ENCODE measurements at regions not wholly inside any gene's neighbourhood (a gene's known extent, or its start where the extent isn't known, plus 50 kb on each side); places are given as distances from the start of the nearest gene placed in this dataset.
A peak's percentile ranks its signal among the peaks of the same experiment; 100 is the strongest.

DNA sequence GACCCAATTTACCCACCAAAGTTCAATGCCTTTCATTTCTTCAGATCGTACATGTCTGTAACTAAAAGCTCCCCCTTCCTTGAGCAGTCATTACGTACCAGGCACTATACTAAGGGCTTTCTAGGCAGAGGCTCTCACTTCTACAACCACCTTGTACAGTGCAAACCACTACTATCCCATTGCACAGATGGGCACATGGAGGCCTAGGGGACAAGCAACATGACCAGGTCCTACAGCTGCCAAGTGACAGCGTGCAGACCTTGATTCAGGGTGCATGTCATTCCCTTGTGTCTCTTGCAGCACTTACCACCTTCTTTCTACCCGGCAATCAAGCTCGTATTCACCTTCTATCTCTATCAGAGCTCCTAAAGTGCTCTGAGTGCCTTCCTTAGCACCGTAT is 382.7 kb downstream of the SOX9 start:
- TF ChIP-seq, protein P1, sequence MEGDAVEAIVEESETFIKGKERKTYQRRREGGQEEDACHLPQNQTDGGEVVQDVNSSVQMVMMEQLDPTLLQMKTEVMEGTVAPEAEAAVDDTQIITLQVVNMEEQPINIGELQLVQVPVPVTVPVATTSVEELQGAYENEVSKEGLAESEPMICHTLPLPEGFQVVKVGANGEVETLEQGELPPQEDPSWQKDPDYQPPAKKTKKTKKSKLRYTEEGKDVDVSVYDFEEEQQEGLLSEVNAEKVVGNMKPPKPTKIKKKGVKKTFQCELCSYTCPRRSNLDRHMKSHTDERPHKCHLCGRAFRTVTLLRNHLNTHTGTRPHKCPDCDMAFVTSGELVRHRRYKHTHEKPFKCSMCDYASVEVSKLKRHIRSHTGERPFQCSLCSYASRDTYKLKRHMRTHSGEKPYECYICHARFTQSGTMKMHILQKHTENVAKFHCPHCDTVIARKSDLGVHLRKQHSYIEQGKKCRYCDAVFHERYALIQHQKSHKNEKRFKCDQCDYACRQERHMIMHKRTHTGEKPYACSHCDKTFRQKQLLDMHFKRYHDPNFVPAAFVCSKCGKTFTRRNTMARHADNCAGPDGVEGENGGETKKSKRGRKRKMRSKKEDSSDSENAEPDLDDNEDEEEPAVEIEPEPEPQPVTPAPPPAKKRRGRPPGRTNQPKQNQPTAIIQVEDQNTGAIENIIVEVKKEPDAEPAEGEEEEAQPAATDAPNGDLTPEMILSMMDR (conservative IDR thresholded peaks at IDR 0.05) = no peak
- peak overlapping the region; percentile 95; the same call in 1 of the 2 replicates for H3K27ac ChIP-seq

- TF ChIP-seq, protein P1 (conservative IDR thresholded peaks at IDR 0.05) = no peak
- no peak overlapping the region for H3K27ac ChIP-seq
These were observed 384.0 kb downstream of the SOX9 start for GRCh38 chr17:72504783-72505182.

DNA sequence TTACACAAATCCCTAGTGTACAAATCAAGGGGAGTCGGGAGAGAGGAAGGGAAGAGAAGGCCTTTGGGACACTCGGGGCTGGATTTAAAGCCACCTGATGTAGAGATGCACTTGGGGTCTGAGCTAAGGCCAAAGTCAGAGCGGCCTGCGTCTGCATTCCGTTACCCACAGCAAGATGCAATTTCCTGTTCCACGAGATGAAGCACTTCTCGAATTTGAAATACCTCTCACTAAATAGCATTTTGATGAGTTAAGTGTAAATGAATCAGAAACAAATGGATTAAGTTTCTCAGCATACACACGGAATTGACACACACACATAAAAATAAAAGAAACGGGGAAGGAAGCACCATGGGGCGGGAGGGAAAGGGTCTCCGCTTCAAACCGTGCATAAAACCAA is 386.0 kb downstream of the SOX9 start:
- no peak overlapping the region for H3K27ac ChIP-seq
- TF ChIP-seq, protein P1 (conservative IDR thresholded peaks at IDR 0.05) = no peak

- TF ChIP-seq, protein P1 (conservative IDR thresholded peaks at IDR 0.05) = no peak
- no peak overlapping the region for H3K27ac ChIP-seq
These were observed 386.6 kb downstream of the SOX9 start for GRCh38 chr17:72507370-72507769.

GRCh38 chr17:72510351-72511016 is 389.7 kb downstream of the SOX9 start:
- TF ChIP-seq, protein P1 (conservative IDR thresholded peaks at IDR 0.05) = no peak

DNA sequence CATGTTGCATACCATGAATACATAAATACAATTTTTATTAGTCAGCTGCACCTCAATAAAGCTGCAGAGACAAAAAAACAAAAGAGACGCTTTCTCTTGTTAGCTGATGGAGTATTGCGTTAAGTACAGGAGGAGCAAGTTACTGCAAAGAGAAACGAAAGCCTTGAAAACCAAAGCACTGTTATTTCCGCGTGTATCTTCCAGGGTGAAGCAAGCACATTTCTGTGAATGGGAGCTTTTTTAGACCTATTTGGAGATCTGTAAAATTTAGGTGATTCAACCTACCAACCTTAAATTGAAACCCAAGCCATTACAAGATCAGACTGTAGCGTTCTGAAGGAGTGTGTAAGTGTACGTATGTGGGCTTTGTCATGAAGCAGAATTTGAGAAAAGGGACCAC is 390.4 kb downstream of the SOX9 start:
- TF ChIP-seq, protein P1 (conservative IDR thresholded peaks at IDR 0.05) = no peak
- no peak overlapping the region for H3K27ac ChIP-seq

More at GRCh38 chr17:72510351-72511016, 389.7 kb downstream of the SOX9 start:
- H3K27ac ChIP-seq = no peak overlapping the region

DNA sequence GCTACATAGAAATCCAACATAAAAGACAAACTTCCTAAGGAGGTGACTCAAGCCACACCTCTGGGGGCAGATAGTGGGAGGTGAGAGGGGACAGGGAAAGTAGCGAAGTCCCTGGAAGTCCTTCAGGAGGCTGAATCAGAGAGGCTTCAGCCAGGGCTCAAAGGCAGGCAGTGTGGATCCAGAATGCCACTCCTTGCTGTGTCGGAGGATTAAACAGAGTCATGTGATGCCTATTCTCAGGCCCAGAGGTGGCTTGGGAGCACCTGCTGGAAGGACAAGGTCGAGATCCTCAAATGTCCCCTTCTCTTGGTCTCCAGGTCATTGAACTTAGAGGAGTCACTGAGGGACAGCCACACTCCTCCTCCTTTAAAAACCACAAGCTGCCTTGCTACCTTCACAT is 391.1 kb downstream of the SOX9 start:
- TF ChIP-seq, protein P1 (conservative IDR thresholded peaks at IDR 0.05) = no peak
- H3K27ac ChIP-seq = no peak overlapping the region
